Posterior cingulate gyrus (tissue), 11 donors: ENCODE measurements at regions not wholly inside any gene's neighbourhood (a gene's known extent, or its start where the extent isn't known, plus 50 kb on each side); places are given as distances from the start of the nearest gene placed in this dataset.
"Not testable (repeated sequence)": the region's sequence is repeated elsewhere in the genome, so short reads cannot be mapped to it uniquely, and the experiment has no call there.

ENCODE experiments used
- DNase-seq, 10 donors: peaks; one replicate each; pipeline versions ENCODE4 v3.0.0 to v3.0.0-alpha.2; 2020 to 2021; ENCODE audit warnings: mixed read lengths in 3 of 10
- intact Hi-C: fragments of 100-400 bp; cut with DNase I; formaldehyde crosslinking; loops from one replicate; pipeline ENCODE4 v1.15.1; 2023

GRCh38 chr5:102554082-102554481 is 55.3 kb upstream of the SLCO6A1 start:
- intact Hi-C loops, result no loop called here
- no peak for DNase-seq

DNA sequence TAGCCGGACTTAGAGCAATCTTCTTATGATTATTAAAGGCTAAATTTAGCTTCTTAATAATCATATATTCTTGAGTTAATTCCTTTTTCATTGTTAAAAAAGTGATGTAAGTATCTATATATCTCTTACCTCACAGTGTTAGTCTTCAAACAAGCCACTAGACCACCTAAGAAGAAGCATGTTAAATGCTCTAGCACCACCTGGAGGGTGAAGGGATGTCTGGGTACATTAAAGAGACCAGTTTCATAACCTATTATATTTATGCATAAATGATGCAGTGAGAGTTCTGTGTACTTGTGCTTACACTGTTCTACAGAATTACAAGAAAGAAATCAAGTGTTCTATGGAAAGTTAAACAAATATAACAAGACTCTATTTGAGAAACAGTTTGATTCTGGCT is 55.9 kb upstream of the SLCO6A1 start:
- DNase-seq, result no peak
- intact Hi-C loops, result no loop called here

DNA sequence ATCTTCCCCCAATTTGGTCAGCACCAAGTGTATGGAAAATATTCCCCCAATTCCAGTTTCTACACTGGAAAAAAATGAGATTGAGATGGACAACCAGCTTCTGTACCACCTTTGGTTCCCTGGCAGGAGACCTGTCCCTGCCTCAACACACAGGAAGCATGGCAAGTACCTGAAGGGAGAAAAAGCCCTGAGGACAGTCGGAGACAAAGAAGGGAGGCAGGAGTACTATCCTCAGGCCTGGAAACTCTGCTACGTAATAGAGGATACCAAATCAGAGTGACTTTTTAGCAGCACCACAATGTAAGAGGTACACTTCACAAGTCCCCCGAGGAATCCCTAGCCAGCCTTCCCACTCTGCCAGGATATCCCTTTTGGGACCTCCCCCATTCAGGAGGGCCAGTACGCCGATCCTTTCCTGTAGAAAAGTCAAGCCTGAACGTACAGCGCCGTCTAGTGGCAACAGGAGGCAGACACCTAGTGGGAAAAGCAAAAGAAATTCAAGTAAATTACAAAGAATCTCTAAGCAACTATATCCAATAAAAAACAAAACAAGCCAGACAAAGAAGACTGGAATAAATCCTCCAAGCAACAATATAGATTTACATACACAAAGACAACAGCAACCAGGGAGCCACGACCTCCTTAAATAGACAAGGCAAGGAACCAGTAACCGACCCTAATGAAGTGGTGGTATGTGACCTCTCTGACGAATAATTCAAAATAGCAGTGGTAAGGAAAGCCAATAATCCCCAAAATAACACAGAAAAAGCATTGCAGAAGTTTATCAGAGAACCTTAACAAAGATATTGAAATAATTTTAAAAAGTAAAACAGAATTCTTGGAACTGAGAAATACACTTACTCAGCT is 63.3 kb upstream of the SLCO6A1 start:
- intact Hi-C loops, result no loop called here
- DNase-seq, result no peak

DNA sequence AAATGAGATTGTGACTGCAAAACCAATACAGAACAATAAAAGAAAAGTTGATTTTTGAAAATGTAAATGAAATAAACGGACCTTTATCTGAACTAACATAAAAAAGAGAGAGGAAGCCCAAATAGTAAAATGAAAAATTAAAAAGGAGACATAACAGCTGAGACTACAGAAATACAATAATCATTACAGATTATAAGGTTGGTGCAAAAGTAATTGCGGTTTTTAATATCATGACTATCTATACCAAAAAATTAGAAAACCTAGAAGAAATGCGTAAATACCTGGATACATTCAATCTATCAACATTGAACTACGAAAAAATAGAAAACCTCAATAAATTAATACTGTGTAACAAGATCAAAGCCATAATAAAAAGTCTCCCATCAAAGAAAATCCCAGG is 71.9 kb upstream of the SLCO6A1 start:
- intact Hi-C loops, result no loop called here

DNA sequence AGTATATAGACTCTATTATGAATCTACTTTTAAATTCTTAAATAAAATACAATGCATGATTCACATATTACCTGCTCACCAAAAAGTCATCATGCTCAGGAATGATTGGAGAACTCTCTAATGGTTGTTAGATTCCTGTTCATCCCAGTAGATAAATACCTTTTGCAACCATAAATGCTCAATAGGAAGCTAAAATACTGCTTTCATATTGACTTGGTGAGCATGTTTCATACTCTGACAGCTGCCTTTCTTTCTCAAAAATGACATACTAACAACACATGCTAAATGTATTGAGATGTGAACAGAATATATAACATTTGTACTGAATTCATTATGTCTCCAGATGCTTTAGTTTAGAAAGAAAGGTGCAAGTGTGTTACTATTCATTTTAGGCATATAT is 79.6 kb upstream of the SLCO6A1 start:
- intact Hi-C loops, result no loop called here
- no peak for DNase-seq

More for the DNA sequence above, 71.9 kb upstream of the SLCO6A1 start:
- DNase-seq, result no peak

- intact Hi-C loops, result no loop called here
- no peak for DNase-seq
Observed at GRCh38 chr5:102579379-102579778, 80.6 kb upstream of the SLCO6A1 start.

- DNase-seq, result no peak
- intact Hi-C loops, result loop anchor here (5.0 kb wide), 1 partner anchor 391 kb away; no protein-coding TSS in a partner anchor
Observed at GRCh38 chr5:102581011-102581410, 82.2 kb upstream of the SLCO6A1 start.

DNA sequence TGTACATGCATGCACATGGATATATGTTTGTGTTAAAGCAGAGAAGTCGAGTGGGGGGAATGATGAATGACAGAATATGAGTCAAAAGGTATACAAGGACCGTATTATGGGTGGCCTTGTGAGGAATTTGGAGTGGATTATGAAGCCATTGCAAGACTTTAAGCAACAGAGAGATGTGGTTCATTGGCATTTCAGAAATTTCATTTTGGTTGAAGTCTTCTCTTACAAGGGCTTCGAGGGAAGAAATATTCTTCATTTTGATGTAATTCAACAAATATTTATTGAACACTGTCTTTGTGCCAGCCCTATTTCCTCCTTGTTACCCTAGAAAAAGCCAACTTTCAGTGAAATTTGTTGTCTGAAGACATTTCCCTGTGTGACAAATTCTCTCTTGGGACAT is 83.9 kb upstream of the SLCO6A1 start:
- intact Hi-C loops, result loop anchor here (2.0 to 5.0 kb wide), 3 partner anchors 390 to 556 kb away; no protein-coding TSS in a partner anchor

DNA sequence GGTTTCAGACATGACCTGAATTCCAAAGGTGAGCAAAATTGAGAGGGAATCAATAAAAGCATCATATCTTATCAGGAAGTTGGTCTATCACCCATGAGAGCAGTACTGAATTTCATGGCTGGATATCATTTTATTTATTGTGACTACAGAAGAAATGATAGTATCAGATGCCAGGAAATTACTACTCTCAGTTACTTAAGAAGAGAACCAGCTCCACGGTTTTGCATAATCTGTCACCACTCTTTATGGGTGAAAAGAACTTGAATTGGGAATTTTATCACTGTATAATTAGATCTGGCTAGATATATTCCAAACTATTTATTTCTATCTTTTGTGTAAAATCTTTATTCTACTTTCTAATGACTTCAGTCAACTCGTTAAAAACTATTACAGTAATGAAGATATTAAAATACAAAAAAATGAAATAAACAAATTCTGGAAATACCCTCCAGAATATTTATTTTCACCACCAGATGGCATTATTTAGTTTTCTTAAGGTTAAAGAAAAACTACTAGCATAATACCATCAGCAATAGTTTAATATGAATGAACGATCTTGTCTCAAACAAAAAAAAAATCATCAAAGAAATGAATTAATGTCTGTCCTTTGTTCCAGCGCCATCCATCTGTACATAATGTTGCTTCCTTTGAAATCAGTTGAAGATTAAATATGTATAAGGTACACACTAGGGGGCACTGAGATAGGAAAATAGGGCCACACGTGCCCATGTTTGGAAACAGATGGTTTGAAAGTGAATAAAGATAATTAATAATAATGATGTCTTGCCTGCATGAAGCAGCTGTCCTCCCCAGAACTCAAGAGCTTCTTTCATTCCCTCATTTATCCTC is 84.7 kb upstream of the SLCO6A1 start:
- intact Hi-C loops, result loop anchor here (2.0 to 5.0 kb wide), 3 partner anchors 389 to 555 kb away; no protein-coding TSS in a partner anchor
- no peak for DNase-seq

More for the DNA sequence above, 83.9 kb upstream of the SLCO6A1 start:
- no peak for DNase-seq

- intact Hi-C loops, result no loop called here
- no peak for DNase-seq
Observed at GRCh38 chr5:102589661-102590060, 90.9 kb upstream of the SLCO6A1 start.

DNA sequence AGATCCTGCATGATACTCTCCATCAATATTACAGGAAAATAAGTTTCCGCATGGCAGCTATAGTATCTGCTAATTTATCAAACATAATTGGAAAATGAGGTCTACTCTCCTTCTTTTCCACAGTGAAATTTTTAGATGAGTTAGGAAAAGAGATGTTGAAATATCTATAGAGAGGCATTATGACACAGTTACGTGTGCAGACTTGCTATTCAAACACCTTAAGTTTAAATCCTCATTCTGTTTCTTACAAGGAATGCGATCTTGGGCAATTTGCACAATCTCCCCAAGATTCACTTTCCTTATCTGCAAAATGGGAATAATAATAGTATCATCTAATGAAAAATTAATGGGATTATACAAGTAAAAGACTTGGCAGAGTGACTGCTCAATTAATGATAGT is 91.7 kb upstream of the SLCO6A1 start:
- no peak for DNase-seq
- intact Hi-C loops, result no loop called here

GRCh38 chr5:102591650-102592049 is 92.8 kb upstream of the SLCO6A1 start:
- intact Hi-C loops, result no loop called here
- DNase-seq, result no peak

GRCh38 chr5:102592586-102592985 is 93.8 kb upstream of the SLCO6A1 start:
- intact Hi-C loops, result not testable (repeated sequence)

DNA sequence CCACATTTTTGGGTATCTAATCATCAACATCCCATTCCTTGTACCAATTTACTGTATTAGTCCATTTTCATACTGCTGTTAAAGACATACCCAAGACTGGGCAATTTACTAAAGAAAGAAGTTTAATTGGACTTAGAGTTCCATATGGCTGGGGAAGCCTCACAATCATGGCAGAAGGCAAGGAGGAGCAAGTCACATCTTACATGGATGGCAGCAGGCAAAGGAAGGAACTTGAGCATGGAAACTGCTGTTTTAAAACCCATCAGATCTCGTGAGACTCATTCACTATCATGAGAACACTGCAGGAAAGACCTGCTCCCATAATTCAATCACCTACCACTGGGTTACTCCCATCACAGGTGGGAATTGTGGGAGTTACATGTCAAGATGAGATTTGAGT is 95.4 kb upstream of the SLCO6A1 start:
- DNase-seq, result no peak
- intact Hi-C loops, result no loop called here

More at GRCh38 chr5:102592586-102592985, 93.8 kb upstream of the SLCO6A1 start:
- DNase-seq, result not testable (repeated sequence)

- intact Hi-C loops, result no loop called here
- no peak for DNase-seq
Observed at GRCh38 chr5:102595332-102595731, 96.5 kb upstream of the SLCO6A1 start.

GRCh38 chr5:102596113-102596512 is 97.3 kb upstream of the SLCO6A1 start:
- intact Hi-C loops, result no loop called here
- no peak for DNase-seq

DNA sequence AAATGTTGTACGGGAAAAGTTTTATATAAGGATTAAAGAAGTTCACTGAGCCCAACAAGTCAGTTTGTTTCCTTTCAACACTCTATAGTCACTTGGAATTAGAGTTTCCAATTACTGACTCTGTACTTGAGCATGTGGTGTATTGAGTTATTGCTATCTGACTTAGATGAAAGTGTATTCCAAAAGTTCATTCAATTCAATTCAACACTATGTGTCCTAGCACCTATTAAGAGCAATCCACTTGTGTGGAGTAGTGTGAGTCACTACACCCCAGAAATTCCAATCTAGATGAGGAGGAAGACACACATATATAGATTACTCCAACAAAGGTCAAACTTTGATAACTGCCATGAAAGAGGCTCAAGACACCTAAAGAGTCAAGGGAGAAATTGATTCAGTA is 98.2 kb upstream of the SLCO6A1 start:
- no peak for DNase-seq
- intact Hi-C loops, result no loop called here

DNA sequence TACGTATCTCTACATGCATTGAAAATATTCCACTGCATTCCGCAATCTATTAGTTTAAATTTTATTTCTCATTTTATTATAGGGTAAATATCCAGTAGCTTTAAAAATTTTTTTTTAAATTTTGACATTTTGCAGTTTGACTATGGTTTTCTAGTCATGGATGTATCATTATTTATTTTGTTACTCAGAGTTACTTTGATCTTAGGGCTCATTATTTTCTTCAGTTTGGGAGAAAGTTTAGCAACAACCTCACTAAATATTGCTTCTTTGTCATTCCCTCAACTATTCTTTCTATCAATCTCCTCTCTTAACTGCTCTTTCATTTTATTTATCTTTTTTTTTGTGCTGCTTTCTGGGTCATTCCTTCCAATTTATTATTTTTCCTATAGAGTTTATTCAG is 100.5 kb upstream of the SLCO6A1 start:
- intact Hi-C loops, result no loop called here
- no peak for DNase-seq

GRCh38 chr5:102600964-102601363 is 102.2 kb upstream of the SLCO6A1 start:
- no peak for DNase-seq
- intact Hi-C loops, result no loop called here

DNA sequence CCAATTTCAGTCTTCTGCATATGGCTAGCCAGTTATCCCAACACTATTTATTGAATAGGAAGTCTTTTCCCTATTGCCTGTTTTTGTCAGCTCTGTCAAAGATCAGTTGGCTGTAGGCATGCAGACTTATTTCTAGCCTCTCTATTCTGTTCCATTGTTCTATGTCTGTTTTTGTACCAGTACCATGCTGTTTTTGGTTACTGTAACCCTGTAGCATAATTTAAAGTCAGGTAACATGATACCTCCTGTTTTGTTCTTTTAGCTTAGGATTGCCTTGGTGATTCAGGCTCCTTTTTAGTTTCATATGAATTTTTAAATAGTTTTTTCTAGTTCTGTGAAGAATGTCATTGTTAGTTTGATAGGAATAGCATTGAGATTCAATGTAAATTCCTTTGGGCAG is 104.9 kb upstream of the SLCO6A1 start:
- DNase-seq, result no peak
- intact Hi-C loops, result no loop called here

GRCh38 chr5:102608414-102608813 is 109.6 kb upstream of the SLCO6A1 start:
- no peak for DNase-seq
- intact Hi-C loops, result no loop called here
